GM19035 (cell line): ENCODE measurements at regions not wholly inside any gene's neighbourhood (a gene's known extent, or its start where the extent isn't known, plus 50 kb on each side); places are given as distances from the start of the nearest gene placed in this dataset.
A peak's percentile ranks its signal among the peaks of the same experiment; 100 is the strongest.

Source experiments
- ATAC-seq: cut with Tn5 transposase; IDR thresholded peaks from one replicate; pipeline ENCODE4 v1.9.1; 2021; ENCODE audit not compliant: unreplicated experiment

GRCh38 chr14:50036637-50037036 lies 79.7 kb downstream of the VCPKMT start:
- no peak for ATAC-seq

- ATAC-seq, result no peak
These were observed 79.1 kb downstream of the VCPKMT start for GRCh38 chr14:50037240-50037639.

GRCh38 chr14:50037852-50038251 lies 78.5 kb downstream of the VCPKMT start:
- ATAC-seq, result no peak

GRCh38 chr14:50038398-50039119 lies 77.8 kb downstream of the VCPKMT start:
- peak; percentile 83 for ATAC-seq

GRCh38 chr14:50039120-50039517 lies 77.3 kb downstream of the VCPKMT start:
- ATAC-seq, result no peak

GRCh38 chr14:50039734-50040400 lies 76.5 kb downstream of the VCPKMT start:
- no peak for ATAC-seq

- ATAC-seq, result no peak
These were observed 76.0 kb downstream of the VCPKMT start for GRCh38 chr14:50040401-50040775.

- no peak for ATAC-seq
These were observed 75.4 kb downstream of the VCPKMT start for GRCh38 chr14:50040895-50041465.

- no peak for ATAC-seq
These were observed 74.4 kb downstream of the VCPKMT start for GRCh38 chr14:50041980-50042379.

GRCh38 chr14:50044042-50044651 lies 72.2 kb downstream of the VCPKMT start:
- ATAC-seq, result no peak

GRCh38 chr14:50045039-50045711 lies 71.2 kb downstream of the VCPKMT start:
- ATAC-seq, result peak; percentile 63

- ATAC-seq, result no peak
These were observed 70.5 kb downstream of the VCPKMT start for GRCh38 chr14:50045837-50046236.

- ATAC-seq, result peak; percentile 87
These were observed 69.1 kb downstream of the VCPKMT start for GRCh38 chr14:50047274-50047676.

- ATAC-seq, result no peak
These were observed 67.3 kb downstream of the VCPKMT start for GRCh38 chr14:50049093-50049492.

- ATAC-seq, result no peak
These were observed 66.4 kb downstream of the VCPKMT start for GRCh38 chr14:50049703-50050570.

- ATAC-seq, result no peak
These were observed 65.3 kb downstream of the VCPKMT start for GRCh38 chr14:50051106-50051505.

GRCh38 chr14:50051706-50052105 lies 64.7 kb downstream of the VCPKMT start:
- ATAC-seq, result no peak

GRCh38 chr14:50052517-50052916 lies 63.9 kb downstream of the VCPKMT start:
- ATAC-seq, result no peak

GRCh38 chr14:50053935-50054334 lies 62.4 kb downstream of the VCPKMT start:
- ATAC-seq, result no peak

- no peak for ATAC-seq
These were observed 60.7 kb downstream of the VCPKMT start for GRCh38 chr14:50055461-50056228.
